GM19043 (cell line): ENCODE measurements at regions not wholly inside any gene's neighbourhood (a gene's known extent, or its start where the extent isn't known, plus 50 kb on each side); places are given as distances from the start of the nearest gene placed in this dataset.
"Not testable (repeated sequence)": the region's sequence is repeated elsewhere in the genome, so short reads cannot be mapped to it uniquely, and the experiment has no call there.

Experiments used
- ATAC-seq: cut with Tn5 transposase; IDR thresholded peaks from one replicate; pipeline ENCODE4 v1.9.1; 2021; ENCODE audit warnings: low read depth; ENCODE audit not compliant: unreplicated experiment

GRCh38 chr10:128178302-128178958 lies 52.2 kb upstream of the MKI67 start:
- ATAC-seq: peak; percentile 64

GRCh38 chr10:128180843-128181242 lies 54.6 kb upstream of the MKI67 start:
- ATAC-seq: no peak

- ATAC-seq: no peak
Observed at GRCh38 chr10:128185627-128186026, 59.4 kb upstream of the MKI67 start.

GRCh38 chr10:128186959-128187787 lies 61.0 kb upstream of the MKI67 start:
- ATAC-seq: no peak

- no peak for ATAC-seq
Observed at GRCh38 chr10:128187788-128188185, 61.6 kb upstream of the MKI67 start.

GRCh38 chr10:128189176-128189575 lies 63.0 kb upstream of the MKI67 start:
- no peak for ATAC-seq

GRCh38 chr10:128191847-128192246 lies 65.6 kb upstream of the MKI67 start:
- ATAC-seq: no peak

GRCh38 chr10:128201826-128202225 lies 75.6 kb upstream of the MKI67 start:
- ATAC-seq: not testable (repeated sequence)

GRCh38 chr10:128203028-128203427 lies 76.8 kb upstream of the MKI67 start:
- no peak for ATAC-seq

- ATAC-seq: not testable (repeated sequence)
Observed at GRCh38 chr10:128205591-128205990, 79.4 kb upstream of the MKI67 start.

GRCh38 chr10:128206676-128207075 lies 80.5 kb upstream of the MKI67 start:
- ATAC-seq: no peak

- ATAC-seq: no peak
Observed at GRCh38 chr10:128209862-128210214, 83.6 kb upstream of the MKI67 start.

- ATAC-seq: peak; percentile 38
Observed at GRCh38 chr10:128210215-128211063, 84.2 kb upstream of the MKI67 start.

GRCh38 chr10:128211064-128211504 lies 84.9 kb upstream of the MKI67 start:
- ATAC-seq: no peak

GRCh38 chr10:128211953-128212727 lies 85.9 kb upstream of the MKI67 start:
- ATAC-seq: peak; percentile 98

- no peak for ATAC-seq
Observed at GRCh38 chr10:128213156-128213555, 86.9 kb upstream of the MKI67 start.

GRCh38 chr10:128215733-128216132 lies 89.5 kb upstream of the MKI67 start:
- no peak for ATAC-seq

- no peak for ATAC-seq
Observed at GRCh38 chr10:128217136-128217535, 90.9 kb upstream of the MKI67 start.

GRCh38 chr10:128218161-128218560 lies 91.9 kb upstream of the MKI67 start:
- ATAC-seq: no peak

GRCh38 chr10:128219295-128219694 lies 93.1 kb upstream of the MKI67 start:
- ATAC-seq: no peak
